Breast epithelium (tissue), 4 donors: ENCODE measurements at regions not wholly inside any gene's neighbourhood (a gene's known extent, or its start where the extent isn't known, plus 50 kb on each side); places are given as distances from the start of the nearest gene placed in this dataset.

Experiments
- DNase-seq, 2 donors: peaks; one replicate each; pipeline ENCODE4 v3.0.0-alpha.2; 2019; ENCODE audit warnings: low spot score in 2 of 2
- H3K27ac ChIP-seq, 2 donors: fragments of 200-600 bp; sonication (generic) in 1 of 2; one replicate each; pipeline ENCODE4 v1.5.1; 2016 to 2019; ENCODE audit warnings: mild to moderate bottlenecking in 1 of 2
- H3K27me3 ChIP-seq, 2 donors: fragments of 200-600 bp; sonication (generic) in 1 of 2; one replicate each; pipeline versions ENCODE4 v1.5.1 to v1.6.0; 2017 to 2019; ENCODE audit warnings: control low read depth in 1 of 2, mild to moderate bottlenecking in 1 of 2
- H3K36me3 ChIP-seq: fragments of 200-600 bp; one replicate; pipeline ENCODE4 v1.5.1; 2019
- H3K4me1 ChIP-seq, 2 donors: fragments of 200-600 bp; sonication (generic); one replicate each; pipeline ENCODE4 v1.5.1; 2016 to 2019; ENCODE audit warnings: control low read depth in 1 of 2
- H3K4me3 ChIP-seq, 3 donors: fragments of 200-600 bp; sonication (generic); 1 replicate in 2 of 3; 2 replicates in 1 of 3; pipeline ENCODE4 v1.5.1; 2016 to 2019; ENCODE audit warnings: mild to moderate bottlenecking in 3 of 3, moderate library complexity in 2 of 3
- H3K9me3 ChIP-seq, 2 donors: fragments of 200-600 bp; sonication (generic) in 1 of 2; one replicate each; pipeline ENCODE4 v1.5.1; 2016 to 2019; ENCODE audit warnings: control low read depth in 1 of 2
- POLR2A ChIP-seq: fragments of 450-650 bp; IDR thresholded peaks from one replicate; pipeline ENCODE4 v1.6.1; 2016; ENCODE audit warnings: antibody characterized with exemption, mild to moderate bottlenecking, moderate library complexity
- POLR2AphosphoS5 ChIP-seq, 3 donors: sonication (generic); formaldehyde crosslinking; IDR thresholded peaks; one replicate each; pipeline ENCODE4 v1.6.1; 2017; ENCODE audit warnings: antibody characterized with exemption in 3 of 3
- intact Hi-C: fragments of 100-400 bp; cut with DNase I; formaldehyde crosslinking; loops from one replicate; pipeline ENCODE4 v1.15.1; 2023; ENCODE audit warnings: low total_unique reads
- TF ChIP-seq, protein P1 (sequence below), 3 donors: fragments of 450-650 bp; IDR thresholded peaks; one replicate each; pipeline ENCODE4 v1.5.1; 2016 to 2017; ENCODE audit warnings: antibody characterized with exemption in 3 of 3, mild to moderate bottlenecking in 3 of 3, moderate library complexity in 3 of 3

DNA sequence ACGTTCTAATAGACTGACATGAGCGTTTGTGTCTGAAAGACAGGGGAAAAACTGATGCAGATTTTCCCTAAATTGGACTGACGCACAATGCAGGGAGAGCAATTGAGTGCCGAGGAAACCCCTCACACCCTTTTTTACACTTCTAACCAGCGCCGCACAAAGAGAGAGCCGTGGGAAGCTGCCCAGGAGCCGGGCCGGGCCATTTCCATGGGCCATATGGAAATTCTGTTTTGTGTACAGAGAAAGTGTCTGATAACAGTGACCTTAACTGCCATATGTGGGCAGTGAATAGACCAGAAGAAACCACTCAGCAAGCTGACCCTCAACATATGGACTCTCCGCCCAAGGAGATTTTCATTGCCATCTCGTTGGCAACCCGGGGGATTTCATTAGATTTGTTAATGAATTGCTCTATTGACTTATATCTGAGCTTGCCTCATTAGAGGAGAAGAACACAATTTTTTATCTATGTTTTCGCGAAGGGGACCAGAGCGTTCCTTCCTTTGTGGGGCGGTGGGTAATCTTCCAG, 225.9 kb upstream of the IRX3 start:
- H3K4me1 ChIP-seq, result peaks cover 0 to 9% of the 10 kb centered on the region in 2 donors
- TF ChIP-seq POLR2A (no peak), POLR2AphosphoS5 (IDR thresholded peaks at IDR 0.05) (no peak)
- TF ChIP-seq, protein P1, sequence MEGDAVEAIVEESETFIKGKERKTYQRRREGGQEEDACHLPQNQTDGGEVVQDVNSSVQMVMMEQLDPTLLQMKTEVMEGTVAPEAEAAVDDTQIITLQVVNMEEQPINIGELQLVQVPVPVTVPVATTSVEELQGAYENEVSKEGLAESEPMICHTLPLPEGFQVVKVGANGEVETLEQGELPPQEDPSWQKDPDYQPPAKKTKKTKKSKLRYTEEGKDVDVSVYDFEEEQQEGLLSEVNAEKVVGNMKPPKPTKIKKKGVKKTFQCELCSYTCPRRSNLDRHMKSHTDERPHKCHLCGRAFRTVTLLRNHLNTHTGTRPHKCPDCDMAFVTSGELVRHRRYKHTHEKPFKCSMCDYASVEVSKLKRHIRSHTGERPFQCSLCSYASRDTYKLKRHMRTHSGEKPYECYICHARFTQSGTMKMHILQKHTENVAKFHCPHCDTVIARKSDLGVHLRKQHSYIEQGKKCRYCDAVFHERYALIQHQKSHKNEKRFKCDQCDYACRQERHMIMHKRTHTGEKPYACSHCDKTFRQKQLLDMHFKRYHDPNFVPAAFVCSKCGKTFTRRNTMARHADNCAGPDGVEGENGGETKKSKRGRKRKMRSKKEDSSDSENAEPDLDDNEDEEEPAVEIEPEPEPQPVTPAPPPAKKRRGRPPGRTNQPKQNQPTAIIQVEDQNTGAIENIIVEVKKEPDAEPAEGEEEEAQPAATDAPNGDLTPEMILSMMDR (IDR thresholded peaks at IDR 0.05), result no peak
- no peaks in the 10 kb centered on the region for H3K9me3 ChIP-seq
- H3K27ac ChIP-seq, result no peak overlapping the region
- no peak for DNase-seq
- H3K27me3 ChIP-seq, result no peaks in the 10 kb centered on the region
- H3K4me3 ChIP-seq, result no peak overlapping the region
- intact Hi-C loops, result no loop called here
- H3K36me3 ChIP-seq, result no peaks in the 10 kb centered on the region

DNA sequence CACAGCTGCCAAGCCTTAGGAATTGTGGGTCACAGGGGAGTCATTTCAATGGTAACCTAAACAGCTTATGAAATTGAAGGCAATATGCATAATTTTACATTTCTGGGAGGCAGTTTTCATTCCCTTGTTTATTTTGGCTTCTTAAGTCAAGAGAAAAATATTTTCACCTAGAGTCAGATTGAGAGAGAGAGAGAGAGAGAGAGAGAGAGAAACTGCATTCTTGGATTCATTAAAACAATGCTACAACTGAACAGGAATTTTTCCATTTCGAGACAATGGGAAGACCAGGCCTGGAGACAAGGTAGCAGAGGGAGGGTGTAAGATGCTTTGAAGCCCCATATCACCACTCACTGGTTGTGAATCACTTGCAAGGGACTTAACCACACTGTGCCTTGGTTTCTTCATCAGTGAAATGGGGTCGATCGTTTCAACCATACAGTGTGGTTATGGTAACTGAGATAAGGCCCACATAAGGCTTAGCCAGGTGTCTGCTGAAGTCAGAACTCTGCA, 224.7 kb upstream of the IRX3 start:
- intact Hi-C loops, result no loop called here
- no peaks in the 10 kb centered on the region for H3K27me3 ChIP-seq

DNA sequence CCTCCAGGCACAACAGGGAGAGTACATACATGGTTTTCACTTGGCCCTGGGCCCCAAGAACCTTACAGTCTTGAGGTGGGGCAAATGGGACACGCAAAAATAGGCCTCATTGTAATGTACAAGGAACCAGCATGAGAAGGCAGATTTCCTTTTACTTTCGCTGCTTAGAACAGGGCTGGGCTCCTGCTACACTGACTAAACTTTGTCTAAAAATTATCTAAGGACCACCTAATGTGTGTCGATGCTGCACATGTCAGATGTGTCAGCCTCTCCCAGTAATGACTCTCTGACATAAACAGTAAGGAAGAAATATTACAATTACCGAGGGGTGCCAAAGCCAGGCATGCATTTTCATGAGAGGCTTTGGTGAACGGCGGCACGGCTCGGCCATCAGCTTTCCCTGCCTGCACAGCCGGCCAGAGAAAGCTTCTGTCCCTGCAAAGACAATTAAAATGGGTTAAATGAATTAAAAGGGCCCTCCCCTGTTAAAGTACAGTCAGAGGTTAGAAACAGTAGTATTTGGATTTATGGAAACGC, 224.2 kb upstream of the IRX3 start:
- DNase-seq, result no peak
- Histone ChIP-seq H3K9me3 (no peaks in the 10 kb centered on the region), H3K4me1 (peaks cover 0 to 9% of the 10 kb centered on the region in 2 donors), H3K4me3 (peak overlapping the region in 2 of 3 donors; percentile 26 to 49), H3K27ac (peak overlapping the region; percentile 79), H3K27me3 (no peaks in the 10 kb centered on the region), H3K36me3 (no peaks in the 10 kb centered on the region)
- TF ChIP-seq POLR2AphosphoS5 (IDR thresholded peaks at IDR 0.05), result no peak
- no peak for TF ChIP-seq POLR2A
- TF ChIP-seq, protein P1 (IDR thresholded peaks at IDR 0.05), result no peak
- intact Hi-C loops, result no loop called here

More for the DNA sequence above, 224.7 kb upstream of the IRX3 start:
- Histone ChIP-seq H3K36me3 (no peaks in the 10 kb centered on the region), H3K27ac (peak overlapping the region; percentile 79), H3K9me3 (no peaks in the 10 kb centered on the region), H3K4me3 (peak overlapping the region in 2 of 3 donors; percentile 26 to 49), H3K4me1 (peaks cover 0 to 9% of the 10 kb centered on the region in 2 donors)
- no peak for DNase-seq
- TF ChIP-seq POLR2AphosphoS5 (IDR thresholded peaks at IDR 0.05) (no peak), POLR2A (no peak)
- TF ChIP-seq, protein P1 (IDR thresholded peaks at IDR 0.05), result no peak

DNA sequence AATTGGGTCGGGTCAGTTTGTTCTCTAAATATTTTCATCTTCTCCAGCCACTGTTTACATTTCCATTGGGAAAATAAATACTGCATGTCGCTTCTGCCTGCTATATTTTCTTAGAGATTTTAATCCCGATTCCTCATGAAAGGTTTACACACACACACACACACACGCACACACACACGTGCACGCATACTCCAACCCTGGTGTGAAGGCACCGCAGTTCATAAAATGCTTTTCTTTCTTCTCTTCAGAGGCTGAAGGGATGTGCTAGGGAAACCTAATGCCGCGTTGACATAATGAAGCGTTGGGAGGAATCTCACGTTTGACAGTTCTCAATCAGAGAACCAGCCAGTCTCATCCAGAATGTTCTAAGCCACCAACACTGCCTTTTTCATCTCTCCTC, 222.9 kb upstream of the IRX3 start:
- TF ChIP-seq POLR2AphosphoS5 (IDR thresholded peaks at IDR 0.05) (no peak), POLR2A (no peak)
- TF ChIP-seq, protein P1 (IDR thresholded peaks at IDR 0.05), result no peak
- no peak for DNase-seq
- H3K4me1 ChIP-seq, result peaks cover 0 to 9% of the 10 kb centered on the region in 2 donors
- no peak overlapping the region for H3K4me3 ChIP-seq
- H3K36me3 ChIP-seq, result no peaks in the 10 kb centered on the region
- intact Hi-C loops, result no loop called here
- H3K27me3 ChIP-seq, result no peaks in the 10 kb centered on the region
- H3K9me3 ChIP-seq, result no peaks in the 10 kb centered on the region
- H3K27ac ChIP-seq, result no peak overlapping the region

DNA sequence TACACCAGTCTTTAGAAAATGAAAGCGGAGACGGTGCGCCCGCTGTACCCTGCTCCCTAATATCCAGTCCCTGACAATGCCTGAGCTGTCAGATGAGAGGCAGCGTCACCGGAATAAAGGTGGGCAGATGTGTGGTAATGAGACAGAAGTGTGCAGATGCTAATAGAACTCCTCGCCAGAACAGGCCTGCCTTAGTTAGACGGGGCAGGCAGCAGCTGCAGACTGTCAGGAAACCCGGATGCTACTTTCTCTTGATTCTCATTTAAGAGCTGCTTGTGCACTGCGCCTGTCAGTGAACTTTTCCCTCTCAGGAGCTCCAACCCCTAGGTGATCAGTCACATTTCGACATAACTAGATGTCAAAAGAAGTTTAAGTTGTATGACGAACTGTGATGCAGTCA, 221.8 kb upstream of the IRX3 start:
- Histone ChIP-seq H3K9me3 (no peaks in the 10 kb centered on the region), H3K36me3 (no peaks in the 10 kb centered on the region), H3K27ac (peak overlapping the region in 1 of 2 donors; percentile 43), H3K4me3 (peak overlapping the region in 2 of 3 donors; percentile 3 to 10), H3K4me1 (peaks cover 0 to 9% of the 10 kb centered on the region in 2 donors), H3K27me3 (no peaks in the 10 kb centered on the region)
- TF ChIP-seq POLR2A (no peak), POLR2AphosphoS5 (IDR thresholded peaks at IDR 0.05) (no peak)
- no peak for DNase-seq
- intact Hi-C loops, result no loop called here
